Glutamatergic neuron (in vitro differentiated cells): ENCODE measurements at regions not wholly inside any gene's neighbourhood (a gene's known extent, or its start where the extent isn't known, plus 50 kb on each side); places are given as distances from the start of the nearest gene placed in this dataset.

Experiments used
- DNase-seq: peaks from one replicate; pipeline ENCODE4 v3.0.0; 2022
- H3K27ac Mint-ChIP-seq: one replicate; pipeline ENCODE4 v1.8.0; 2020; ENCODE audit warnings: mild to moderate bottlenecking, mixed read lengths, inconsistent platforms; ENCODE audit not compliant: unreplicated experiment
- H3K27me3 Mint-ChIP-seq: one replicate; pipeline ENCODE4 v1.8.0; 2020; ENCODE audit warnings: mild to moderate bottlenecking, moderate library complexity, mixed read lengths, inconsistent platforms; ENCODE audit not compliant: unreplicated experiment
- H3K36me3 Mint-ChIP-seq: one replicate; pipeline ENCODE4 v1.8.0; 2020; ENCODE audit warnings: mild to moderate bottlenecking, mixed read lengths, inconsistent platforms; ENCODE audit not compliant: unreplicated experiment
- H3K4me1 Mint-ChIP-seq: one replicate; pipeline ENCODE4 v1.8.0; 2020; ENCODE audit warnings: mild to moderate bottlenecking, low read depth, mixed read lengths, inconsistent platforms; ENCODE audit not compliant: unreplicated experiment
- H3K4me3 Mint-ChIP-seq: one replicate; pipeline ENCODE4 v1.8.0; 2020; ENCODE audit warnings: mild to moderate bottlenecking, mixed read lengths, inconsistent platforms; ENCODE audit not compliant: unreplicated experiment
- H3K9me3 Mint-ChIP-seq: one replicate; pipeline ENCODE4 v1.8.0; 2020; ENCODE audit warnings: mild to moderate bottlenecking, moderate library complexity, mixed read lengths, inconsistent platforms; ENCODE audit not compliant: unreplicated experiment
- TF ChIP-seq, protein P1 (sequence below): fragments of 200-600 bp; sonication (generic); IDR thresholded peaks from one replicate; pipeline ENCODE4 v1.5.0; 2021; ENCODE audit not compliant: partially characterized antibody, unreplicated experiment

DNA sequence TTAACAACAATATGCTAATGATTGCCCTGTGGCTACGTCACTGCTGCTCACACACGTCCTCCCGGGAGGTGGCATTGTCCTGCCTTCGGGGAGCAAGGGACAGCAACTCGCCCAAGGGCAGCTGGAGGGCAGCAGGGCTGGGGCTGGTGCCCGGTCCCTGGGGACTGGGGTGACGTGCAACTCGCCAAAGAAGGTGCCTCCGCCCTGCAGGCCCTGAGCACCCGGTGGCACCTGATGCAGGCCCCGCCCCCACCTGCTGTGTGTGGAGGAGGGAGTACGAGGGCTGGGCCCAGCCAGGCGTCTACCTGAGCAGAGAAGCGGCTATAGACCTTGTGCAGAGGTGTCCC is 64.8 kb upstream of the SLCO4A1 start:
- Mint-ChIP-seq H3K9me3 (peaks cover 10% of the 10 kb centered on the region), H3K27me3 (peaks cover 13% of the 10 kb centered on the region), H3K4me1 (peaks cover 11% of the 10 kb centered on the region), H3K27ac (no peak overlapping the region), H3K36me3 (peaks cover under 1% of the 10 kb centered on the region), H3K4me3 (no peak overlapping the region)
- no peak for DNase-seq
- TF ChIP-seq, protein P1, sequence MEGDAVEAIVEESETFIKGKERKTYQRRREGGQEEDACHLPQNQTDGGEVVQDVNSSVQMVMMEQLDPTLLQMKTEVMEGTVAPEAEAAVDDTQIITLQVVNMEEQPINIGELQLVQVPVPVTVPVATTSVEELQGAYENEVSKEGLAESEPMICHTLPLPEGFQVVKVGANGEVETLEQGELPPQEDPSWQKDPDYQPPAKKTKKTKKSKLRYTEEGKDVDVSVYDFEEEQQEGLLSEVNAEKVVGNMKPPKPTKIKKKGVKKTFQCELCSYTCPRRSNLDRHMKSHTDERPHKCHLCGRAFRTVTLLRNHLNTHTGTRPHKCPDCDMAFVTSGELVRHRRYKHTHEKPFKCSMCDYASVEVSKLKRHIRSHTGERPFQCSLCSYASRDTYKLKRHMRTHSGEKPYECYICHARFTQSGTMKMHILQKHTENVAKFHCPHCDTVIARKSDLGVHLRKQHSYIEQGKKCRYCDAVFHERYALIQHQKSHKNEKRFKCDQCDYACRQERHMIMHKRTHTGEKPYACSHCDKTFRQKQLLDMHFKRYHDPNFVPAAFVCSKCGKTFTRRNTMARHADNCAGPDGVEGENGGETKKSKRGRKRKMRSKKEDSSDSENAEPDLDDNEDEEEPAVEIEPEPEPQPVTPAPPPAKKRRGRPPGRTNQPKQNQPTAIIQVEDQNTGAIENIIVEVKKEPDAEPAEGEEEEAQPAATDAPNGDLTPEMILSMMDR, result no peak

DNA sequence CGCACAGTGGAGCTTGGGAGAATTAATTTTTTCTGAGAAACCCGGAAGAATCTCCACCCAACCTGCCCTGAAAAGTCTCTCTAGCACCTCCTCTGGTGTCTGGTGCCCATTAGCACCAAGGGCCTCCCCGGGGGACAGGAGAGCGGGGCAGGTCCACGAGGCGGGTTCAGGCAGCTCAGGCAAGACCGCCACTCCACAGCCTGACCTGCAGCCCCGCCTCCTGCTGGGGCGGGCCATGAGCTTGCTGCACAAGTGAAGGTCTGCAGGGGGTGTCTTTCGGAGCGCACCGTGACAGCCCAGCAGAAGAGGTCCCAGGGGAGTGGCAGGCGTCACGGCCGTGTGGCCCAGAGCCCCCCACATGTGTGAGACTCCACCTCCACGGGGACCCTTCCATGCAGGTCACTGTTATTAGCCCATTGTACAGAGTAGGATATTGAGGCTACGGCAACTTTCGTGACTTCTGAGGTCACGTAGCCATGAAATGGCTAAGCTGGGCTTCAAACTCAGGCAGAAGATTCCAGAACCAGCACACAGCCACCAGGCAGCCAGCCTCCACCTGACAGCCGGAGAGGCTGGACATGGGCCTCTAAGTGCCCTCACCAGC is 63.9 kb upstream of the SLCO4A1 start:
- TF ChIP-seq, protein P1, result no peak
- Mint-ChIP-seq H3K4me1 (peaks cover 17% of the 10 kb centered on the region), H3K9me3 (peaks cover 9% of the 10 kb centered on the region), H3K27ac (no peak overlapping the region), H3K36me3 (no peaks in the 10 kb centered on the region), H3K4me3 (no peak overlapping the region), H3K27me3 (peaks cover 15% of the 10 kb centered on the region)
- DNase-seq, result no peak

DNA sequence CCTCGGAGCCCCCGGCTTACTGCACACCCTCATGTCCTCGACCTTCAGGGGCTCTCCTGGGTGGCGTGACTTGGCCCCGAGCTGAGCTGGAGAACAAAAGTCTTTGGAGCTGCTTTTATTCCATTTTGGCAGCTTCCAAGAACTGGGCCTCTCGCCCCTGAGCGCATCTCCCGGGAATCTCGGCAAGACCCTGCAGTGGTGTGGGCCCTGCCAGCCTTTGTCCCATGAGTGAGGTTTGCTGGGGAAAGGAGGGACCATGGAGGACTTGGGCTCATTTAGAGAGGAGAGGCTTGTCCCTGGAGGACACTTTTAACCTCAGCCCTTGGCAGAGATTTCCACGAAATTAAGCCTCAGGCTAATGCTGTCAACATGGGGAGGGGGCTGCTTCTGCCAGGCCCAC is 62.3 kb upstream of the SLCO4A1 start:
- Mint-ChIP-seq H3K9me3 (peaks cover 4% of the 10 kb centered on the region), H3K4me1 (peaks cover 20% of the 10 kb centered on the region), H3K27me3 (peaks cover 16% of the 10 kb centered on the region), H3K4me3 (no peak overlapping the region), H3K27ac (no peak overlapping the region), H3K36me3 (no peaks in the 10 kb centered on the region)
- TF ChIP-seq, protein P1, result no peak
- DNase-seq, result no peak

DNA sequence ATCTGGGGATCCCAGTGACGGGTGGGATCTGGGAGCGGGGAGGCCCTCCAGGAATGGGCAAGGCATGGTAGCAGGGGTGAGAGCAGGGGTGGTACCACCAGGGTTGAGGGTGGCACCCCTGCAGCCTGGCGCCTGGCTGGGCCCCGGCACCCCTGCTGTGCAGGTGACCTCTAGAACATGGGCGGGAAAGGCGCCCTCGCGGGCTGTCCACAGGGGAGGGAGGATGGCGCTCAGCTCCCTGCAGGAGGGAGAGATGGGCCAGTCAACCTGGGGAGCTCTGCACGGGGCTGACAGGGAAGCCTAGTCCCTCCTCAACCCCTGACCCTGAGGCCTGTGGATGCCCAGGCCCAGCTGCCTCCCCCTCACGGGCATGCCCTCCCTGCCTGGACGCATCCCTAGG is 61.6 kb upstream of the SLCO4A1 start:
- Mint-ChIP-seq H3K27me3 (peaks cover 19% of the 10 kb centered on the region), H3K4me3 (no peak overlapping the region), H3K9me3 (peaks cover 7% of the 10 kb centered on the region), H3K27ac (no peak overlapping the region), H3K4me1 (peaks cover 21% of the 10 kb centered on the region), H3K36me3 (no peaks in the 10 kb centered on the region)
- TF ChIP-seq, protein P1, result no peak
- DNase-seq, result no peak

DNA sequence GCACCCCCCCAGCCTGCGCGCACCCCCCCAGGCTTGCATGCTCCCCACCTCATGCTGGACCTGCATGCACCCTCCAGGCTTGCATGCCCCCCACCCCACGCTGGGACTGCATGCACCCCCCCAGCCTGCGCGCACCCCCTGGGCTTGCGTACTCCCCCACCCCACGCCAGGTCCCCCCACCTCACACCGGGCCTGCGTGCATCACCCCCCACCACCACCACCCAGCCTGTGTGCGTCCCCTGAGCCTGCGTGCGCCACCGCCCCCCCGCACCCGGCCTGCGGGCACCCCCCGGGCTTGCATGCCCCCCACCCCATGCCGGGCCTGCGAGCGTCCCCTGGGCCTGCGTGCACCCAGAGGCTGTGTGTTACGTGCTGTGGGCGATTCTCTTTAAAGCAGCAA is 61.0 kb upstream of the SLCO4A1 start:
- TF ChIP-seq, protein P1, result no peak
- peaks cover 19% of the 10 kb centered on the region for H3K27me3 Mint-ChIP-seq
- H3K9me3 Mint-ChIP-seq, result peaks cover 7% of the 10 kb centered on the region
- H3K36me3 Mint-ChIP-seq, result no peaks in the 10 kb centered on the region
- H3K27ac Mint-ChIP-seq, result no peak overlapping the region
- H3K4me3 Mint-ChIP-seq, result no peak overlapping the region
- H3K4me1 Mint-ChIP-seq, result peaks cover 22% of the 10 kb centered on the region
- DNase-seq, result no peak
